Gastroesophageal sphincter (tissue), 3 donors: ENCODE measurements at regions not wholly inside any gene's neighbourhood (a gene's known extent, or its start where the extent isn't known, plus 50 kb on each side); places are given as distances from the start of the nearest gene placed in this dataset.

ENCODE experiments used
- POLR2AphosphoS5 ChIP-seq: sonication (generic); formaldehyde crosslinking; IDR thresholded peaks from one replicate; pipeline ENCODE4 v1.6.1; 2017; ENCODE audit warnings: antibody characterized with exemption
- TF ChIP-seq, protein P1 (sequence below), 4 experiments: fragments of 200-600 bp in 2 of 4; fragments of 450-650 bp in 2 of 4; sonication (generic) in 1 of 4; IDR thresholded peaks; one replicate each; pipeline ENCODE4 v1.5.1; 2017 to 2019; ENCODE audit warnings: antibody characterized with exemption in 4 of 4, mild to moderate bottlenecking in 2 of 4, moderate library complexity in 2 of 4

DNA sequence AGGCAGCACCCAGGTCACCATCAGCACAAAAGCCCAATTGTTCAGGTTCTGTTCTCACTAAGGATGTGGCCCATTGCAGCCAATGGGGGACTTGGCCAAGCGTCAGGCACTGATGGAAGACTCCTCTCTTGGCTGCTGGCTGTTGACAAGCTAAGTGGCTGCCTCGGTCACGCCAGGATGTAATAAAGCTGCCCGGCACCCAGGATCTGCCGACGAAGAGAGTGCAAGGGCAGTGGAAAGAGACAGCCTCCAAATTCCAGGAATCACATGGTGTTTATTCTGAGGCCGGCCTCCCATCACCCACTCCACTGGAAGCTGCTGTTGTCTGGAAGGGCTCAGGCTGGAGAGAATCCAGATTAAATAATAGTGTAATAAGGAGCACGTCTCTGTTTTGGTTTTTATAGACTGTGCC is 451.8 kb upstream of the TBX3 start:
- TF ChIP-seq, protein P1, sequence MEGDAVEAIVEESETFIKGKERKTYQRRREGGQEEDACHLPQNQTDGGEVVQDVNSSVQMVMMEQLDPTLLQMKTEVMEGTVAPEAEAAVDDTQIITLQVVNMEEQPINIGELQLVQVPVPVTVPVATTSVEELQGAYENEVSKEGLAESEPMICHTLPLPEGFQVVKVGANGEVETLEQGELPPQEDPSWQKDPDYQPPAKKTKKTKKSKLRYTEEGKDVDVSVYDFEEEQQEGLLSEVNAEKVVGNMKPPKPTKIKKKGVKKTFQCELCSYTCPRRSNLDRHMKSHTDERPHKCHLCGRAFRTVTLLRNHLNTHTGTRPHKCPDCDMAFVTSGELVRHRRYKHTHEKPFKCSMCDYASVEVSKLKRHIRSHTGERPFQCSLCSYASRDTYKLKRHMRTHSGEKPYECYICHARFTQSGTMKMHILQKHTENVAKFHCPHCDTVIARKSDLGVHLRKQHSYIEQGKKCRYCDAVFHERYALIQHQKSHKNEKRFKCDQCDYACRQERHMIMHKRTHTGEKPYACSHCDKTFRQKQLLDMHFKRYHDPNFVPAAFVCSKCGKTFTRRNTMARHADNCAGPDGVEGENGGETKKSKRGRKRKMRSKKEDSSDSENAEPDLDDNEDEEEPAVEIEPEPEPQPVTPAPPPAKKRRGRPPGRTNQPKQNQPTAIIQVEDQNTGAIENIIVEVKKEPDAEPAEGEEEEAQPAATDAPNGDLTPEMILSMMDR (IDR thresholded peaks at IDR 0.05): no peak
- TF ChIP-seq POLR2AphosphoS5: no peak
